ENCODE measurements at regions not wholly inside any gene's neighbourhood (a gene's known extent, or its start where the extent isn't known, plus 50 kb on each side); places are given as distances from the start of the nearest gene placed in this dataset.
"Not testable (repeated sequence)": the region's sequence is repeated elsewhere in the genome, so short reads cannot be mapped to it uniquely, and the experiment has no call there.

DNA sequence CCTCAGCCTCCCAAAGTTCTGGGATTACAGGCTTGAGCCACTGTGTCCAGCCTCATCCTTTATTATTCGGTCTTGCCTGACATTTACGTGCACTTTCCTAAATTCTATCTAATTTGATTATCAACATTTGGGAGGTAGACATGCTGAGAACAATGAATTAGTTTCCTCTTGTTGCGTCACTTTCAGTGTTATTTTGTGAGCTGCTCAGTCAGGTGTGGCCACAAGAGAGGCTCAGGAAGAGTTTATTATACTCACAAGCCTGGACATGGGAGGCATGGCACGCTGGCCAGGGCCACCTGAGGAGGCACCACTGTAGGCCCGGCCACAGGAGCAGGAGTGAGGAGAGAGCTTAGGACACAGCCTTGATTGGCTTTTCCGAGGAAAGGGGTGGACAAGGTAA, 59.7 kb upstream of the RBFOX2 start:
- no peak for DNase-seq

DNA sequence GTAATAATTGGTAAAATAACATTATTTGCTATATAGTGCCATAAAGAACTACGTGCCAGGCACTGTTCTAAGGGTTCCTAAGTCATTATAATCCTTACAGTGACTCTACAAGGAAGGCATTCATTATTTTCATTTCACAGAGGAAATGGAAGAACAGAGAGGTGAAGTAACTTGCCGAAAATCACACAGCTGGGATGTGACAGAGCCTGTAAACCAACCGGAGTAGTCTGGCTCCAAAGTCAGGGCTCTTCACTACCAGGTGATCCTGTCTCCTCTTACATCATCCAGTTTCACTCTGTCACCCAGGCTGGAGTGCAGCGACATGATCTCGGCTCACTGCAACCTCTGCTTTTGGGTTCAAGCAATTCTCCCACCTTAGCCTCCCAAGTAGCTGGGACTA, 59.2 kb upstream of the RBFOX2 start:
- no peak for DNase-seq

DNA sequence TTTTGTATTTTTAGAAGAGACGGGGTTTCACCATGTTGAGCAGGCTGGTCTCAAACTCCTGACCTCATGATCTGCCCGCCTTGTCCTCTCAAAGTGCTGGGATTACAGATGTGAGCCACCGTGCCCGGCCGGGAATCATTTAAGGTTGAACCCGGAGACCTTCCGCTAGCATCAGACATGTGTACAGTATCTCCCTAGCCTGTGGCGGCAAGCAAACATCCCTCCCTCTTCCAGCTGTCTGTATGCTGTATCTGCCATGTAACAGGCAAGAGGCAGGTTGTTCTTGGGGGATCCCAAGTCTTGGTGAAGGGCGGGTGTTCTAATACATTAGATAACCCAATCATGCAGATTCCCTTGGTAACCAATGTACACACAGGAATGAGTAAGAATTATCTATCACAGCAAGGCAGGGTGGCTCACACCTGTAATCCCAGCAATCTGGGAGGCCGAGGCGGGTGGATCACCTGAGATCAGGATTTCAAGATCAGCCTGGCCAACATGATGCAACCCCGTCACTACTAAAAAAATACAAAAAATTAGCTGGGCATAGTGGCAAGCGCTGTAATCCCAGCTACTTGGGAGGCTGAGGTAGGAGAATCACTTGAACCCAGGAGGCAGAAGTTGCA, 58.1 kb upstream of the RBFOX2 start:
- no peak for DNase-seq

DNA sequence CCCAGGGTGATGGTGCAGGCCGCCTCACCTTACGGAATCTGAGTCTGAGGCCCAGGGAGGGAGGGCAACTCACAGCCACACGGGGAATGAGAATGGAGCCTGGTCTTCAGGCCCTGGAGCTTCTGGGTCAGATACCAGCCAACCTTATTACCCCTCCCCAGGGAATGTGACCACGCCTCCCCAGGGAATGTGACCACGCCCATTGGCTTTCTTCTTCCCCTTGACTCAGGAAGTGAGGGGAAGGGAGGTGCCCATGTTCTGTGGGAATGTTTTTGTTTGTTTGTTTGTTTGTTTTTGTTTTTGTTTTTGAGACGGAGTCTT, 57.5 kb upstream of the RBFOX2 start:
- DNase-seq = no peak

DNA sequence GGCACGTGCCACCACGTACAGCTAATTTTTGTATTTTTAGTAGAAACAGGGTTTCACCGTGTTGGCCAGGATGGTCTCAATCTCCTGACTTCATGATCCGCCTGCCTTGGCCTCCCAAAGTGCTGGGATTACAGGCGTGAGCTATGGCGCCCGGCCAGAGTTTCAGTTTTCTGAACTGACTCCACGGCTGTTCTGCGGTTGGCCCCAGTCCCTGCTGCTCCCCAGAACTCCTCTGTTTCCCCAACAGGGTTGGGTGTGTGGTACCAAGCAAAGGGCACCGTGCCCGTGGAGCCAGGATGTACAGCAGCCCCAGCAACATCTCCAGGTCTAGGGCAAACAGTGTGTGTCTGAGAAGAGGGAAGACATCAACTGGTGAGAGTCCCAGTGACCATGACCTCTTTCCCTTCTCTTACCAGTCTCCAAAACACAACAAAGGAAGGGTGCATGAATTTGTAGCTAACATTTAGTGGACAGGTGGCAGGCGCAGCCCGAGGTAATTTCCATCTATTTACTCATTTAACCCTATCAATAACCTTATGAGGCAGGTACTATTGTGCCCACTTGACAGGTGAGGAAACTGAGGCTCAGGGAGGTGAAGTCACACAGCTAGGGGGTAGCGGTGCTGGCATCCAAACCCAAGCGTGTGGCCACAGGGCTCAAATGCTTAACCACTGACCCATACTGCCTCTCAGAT, 57.0 kb upstream of the RBFOX2 start:
- DNase-seq = no peak

DNA sequence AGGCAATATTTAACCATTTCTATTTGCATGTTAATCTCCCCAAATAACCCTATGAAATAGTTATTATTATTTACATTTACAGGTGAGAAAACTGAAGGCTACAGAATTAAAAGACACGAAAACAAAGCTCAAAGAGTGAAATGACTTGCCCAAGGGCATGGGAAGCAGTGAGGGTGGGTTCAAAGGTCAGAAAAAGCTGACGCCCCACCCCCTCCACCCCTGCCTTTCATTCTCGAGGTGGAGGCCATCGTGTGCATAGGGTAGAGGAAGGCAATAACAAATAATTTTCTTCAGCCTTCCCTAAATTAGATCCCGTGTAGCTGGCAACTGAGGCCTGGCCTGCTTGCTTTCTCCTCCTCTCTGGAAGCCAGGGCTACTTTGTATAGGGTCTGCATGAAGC, 56.1 kb upstream of the RBFOX2 start:
- DNase-seq = no peak

DNA sequence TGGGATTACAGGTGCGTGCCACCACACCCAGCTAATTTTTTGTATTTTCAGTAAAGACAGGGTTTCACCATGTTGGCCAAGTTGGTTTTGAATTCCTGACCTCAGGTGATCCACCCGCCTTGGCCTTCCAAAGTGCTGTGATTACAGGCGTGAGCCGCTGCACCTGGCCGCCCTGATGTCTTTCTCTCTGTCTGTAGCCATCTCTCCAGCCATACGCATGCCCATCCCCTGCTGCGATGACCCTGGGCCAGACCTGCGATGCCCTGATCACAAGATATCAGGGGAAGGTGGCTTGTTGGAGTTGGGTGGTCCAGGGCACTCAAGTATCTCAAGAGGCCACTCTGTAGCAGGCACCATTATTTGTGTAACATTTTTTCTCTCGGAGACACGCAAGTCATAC, 54.4 kb upstream of the RBFOX2 start:
- DNase-seq = no peak

DNA sequence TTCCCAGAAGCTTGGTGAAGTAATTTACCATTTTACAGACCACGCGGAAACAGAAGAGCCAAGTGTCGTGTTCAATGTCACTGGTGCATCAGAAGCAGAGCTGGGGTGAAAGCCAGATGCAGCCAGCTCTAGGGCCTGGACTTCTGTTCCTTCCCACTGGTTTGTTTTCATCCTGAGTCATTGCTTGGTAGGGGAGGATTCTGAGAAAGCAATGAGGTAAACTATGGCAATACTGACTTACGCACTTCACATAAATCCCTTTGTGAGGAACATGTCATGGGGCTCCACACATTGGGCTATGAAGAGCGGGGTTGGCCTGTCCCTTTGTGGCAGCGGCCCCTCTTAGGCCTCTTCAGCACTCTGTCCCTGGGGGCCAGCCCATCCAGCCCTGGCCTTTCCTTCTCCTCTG, 52.4 kb upstream of the RBFOX2 start:
- DNase-seq = peak; percentile 34

DNA sequence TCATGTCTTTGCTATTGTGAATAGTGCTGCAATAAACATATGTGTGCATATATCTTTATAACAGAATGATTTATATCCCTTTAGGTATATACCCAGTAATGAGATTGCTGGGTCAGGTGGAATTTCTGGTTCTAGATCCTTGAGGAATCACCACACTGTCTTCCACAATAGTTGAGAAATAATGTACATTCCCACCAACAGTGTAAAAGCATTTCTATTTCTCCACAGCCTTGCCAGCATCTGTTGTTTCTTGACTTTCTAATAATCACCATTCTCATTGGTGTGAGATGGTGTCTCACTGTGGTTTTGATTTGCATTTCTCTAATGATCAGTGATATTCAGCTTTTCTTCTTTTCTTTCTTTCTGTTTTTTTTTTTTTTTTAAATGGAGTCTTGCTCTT, 51.7 kb upstream of the RBFOX2 start:
- not testable (repeated sequence) for DNase-seq

DNA sequence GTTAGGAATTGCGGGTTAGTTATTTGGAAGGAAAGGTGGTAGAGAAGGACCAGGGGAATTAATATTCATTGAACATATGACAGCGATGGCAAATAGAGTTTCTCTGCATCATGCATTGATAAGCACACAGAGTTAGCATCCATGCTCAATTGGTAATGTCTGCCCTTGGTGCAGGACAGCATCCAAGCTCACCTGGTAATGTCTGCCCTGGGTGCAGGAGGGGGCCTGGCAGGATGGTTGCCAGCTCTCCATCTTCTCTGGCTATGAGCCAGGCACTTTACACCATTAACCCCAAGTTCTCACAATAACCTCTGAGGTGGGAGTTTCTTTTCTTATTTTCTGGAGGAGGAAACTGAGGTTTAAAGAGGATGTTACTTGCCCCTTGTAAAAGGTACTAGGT, 50.4 kb upstream of the RBFOX2 start:
- DNase-seq = no peak

Data from hindlimb muscle (tissue), 1 donor.